ENCODE measurements at regions not wholly inside any gene's neighbourhood (a gene's known extent, or its start where the extent isn't known, plus 50 kb on each side); places are given as distances from the start of the nearest gene placed in this dataset.

GRCh38 chr12:58532855-58533608 lies 387.3 kb downstream of the LRIG3 start:
- TF ChIP-seq CTCF (conservative IDR thresholded peaks at IDR 0.05) (no peak), ZFX (IDR thresholded peaks at IDR 0.05) (no peak)

All from C4-2B (cell line).